Keratinocyte (primary cell): ENCODE measurements at regions not wholly inside any gene's neighbourhood (a gene's known extent, or its start where the extent isn't known, plus 50 kb on each side); places are given as distances from the start of the nearest gene placed in this dataset.

Source experiments
- DNase-seq: peaks from one replicate; pipeline ENCODE4 v3.0.0-alpha.2; 2011; ENCODE audit warnings: low read depth, missing footprints, low spot score
- FAIRE-seq: peaks from 2 replicates; lab custom pipeline; 2011; peaks lifted over from hg19 to GRCh38; lab: Jason Lieb, UNC
- H2AFZ ChIP-seq: 2 replicates; pipeline ENCODE4 v1.6.0; 2012; ENCODE audit warnings: low read length, control low read depth, inconsistent platforms; ENCODE audit not compliant: control insufficient read depth
- H3K27ac ChIP-seq: 2 replicates; pipeline ENCODE4 v1.5.1; 2011; ENCODE audit warnings: low read length; ENCODE audit not compliant: control insufficient read depth, insufficient read depth
- H3K27me3 ChIP-seq: 3 replicates; pipeline ENCODE4 v1.6.0; 2011; ENCODE audit warnings: low read length; ENCODE audit not compliant: control insufficient read depth, insufficient read depth; ENCODE audit errors: extremely low read depth
- H3K36me3 ChIP-seq, 2 experiments: 2 replicates in 1 of 2; 3 replicates in 1 of 2; pipeline ENCODE4 v1.5.1; 2011; ENCODE audit warnings: low read length in 2 of 2, mild to moderate bottlenecking in 1 of 2; ENCODE audit not compliant: control insufficient read depth in 2 of 2, insufficient read depth in 2 of 2; ENCODE audit errors: extremely low read depth in 1 of 2
- H3K4me1 ChIP-seq: 3 replicates; pipeline ENCODE4 v1.5.1; 2011; ENCODE audit warnings: low read length; ENCODE audit not compliant: control insufficient read depth, insufficient read depth; ENCODE audit errors: extremely low read depth
- H3K4me2 ChIP-seq: 3 replicates; pipeline ENCODE4 v1.6.0; 2011; ENCODE audit warnings: low read depth, low read length; ENCODE audit not compliant: control insufficient read depth, insufficient read depth; ENCODE audit errors: extremely low read depth
- H3K4me3 ChIP-seq, 3 experiments: fragments of 200-600 bp in 1 of 3; sonication (generic) in 1 of 3; 2 replicates in 2 of 3; 3 replicates in 1 of 3; pipeline ENCODE4 v1.5.1; 2011 to 2016; ENCODE audit warnings: low read length in 3 of 3, mild to moderate bottlenecking in 3 of 3, control low read depth in 2 of 3, inconsistent platforms in 1 of 3, low read depth in 1 of 3, mixed read lengths in 1 of 3, mixed run types in 1 of 3, moderate library complexity in 1 of 3; ENCODE audit not compliant: control insufficient read depth in 2 of 3, insufficient read depth in 2 of 3; ENCODE audit errors: extremely low read depth in 1 of 3
- H3K79me2 ChIP-seq: 2 replicates; pipeline ENCODE4 v1.6.0; 2012; ENCODE audit warnings: low read length; ENCODE audit not compliant: control insufficient read depth, insufficient read depth
- H3K9ac ChIP-seq: 3 replicates; pipeline ENCODE4 v1.6.0; 2011; ENCODE audit warnings: low read length; ENCODE audit not compliant: control insufficient read depth, insufficient read depth; ENCODE audit errors: extremely low read depth
- H3K9me1 ChIP-seq: 3 replicates; pipeline ENCODE4 v1.6.0; 2011; ENCODE audit warnings: low read length; ENCODE audit not compliant: control insufficient read depth, insufficient read depth; ENCODE audit errors: extremely low read depth
- H3K9me3 ChIP-seq: 2 replicates; pipeline ENCODE4 v1.5.1; 2012; ENCODE audit warnings: low read depth, low read length; ENCODE audit not compliant: control insufficient read depth
- H4K20me1 ChIP-seq: 3 replicates; pipeline ENCODE4 v1.6.0; 2011; ENCODE audit warnings: low read length; ENCODE audit not compliant: control insufficient read depth, insufficient read depth; ENCODE audit errors: extremely low read depth
- EZH2 ChIP-seq: IDR thresholded peaks from one replicate; pipeline ENCODE4 v1.6.1; 2012; ENCODE audit warnings: inconsistent platforms, mild to moderate bottlenecking, low read length, moderate library complexity
- dilution Hi-C: fragments of 300-500 bp; cut with MboI; formaldehyde crosslinking; loops from one replicate; pipeline ENCODE4 v1.7.0; 2020; ENCODE audit warnings: low sequenced_read_pairs; ENCODE audit not compliant: extremely low pct_ligation_motif_present
- TF ChIP-seq, protein P1 (sequence below), 3 experiments: IDR thresholded peaks in 1 of 3; conservative IDR thresholded peaks in 1 of 3; optimal IDR thresholded peaks in 1 of 3; 2 replicates in 2 of 3; 3 replicates in 1 of 3; pipeline versions ENCODE3 to v1.5.1; 2011; ENCODE audit warnings: low read length in 3 of 3, mild to moderate bottlenecking in 3 of 3, moderate library complexity in 2 of 3, control low read depth in 1 of 3, inconsistent platforms in 1 of 3; ENCODE audit not compliant: insufficient read depth in 2 of 3; ENCODE audit errors: extremely low read depth in 1 of 3

DNA sequence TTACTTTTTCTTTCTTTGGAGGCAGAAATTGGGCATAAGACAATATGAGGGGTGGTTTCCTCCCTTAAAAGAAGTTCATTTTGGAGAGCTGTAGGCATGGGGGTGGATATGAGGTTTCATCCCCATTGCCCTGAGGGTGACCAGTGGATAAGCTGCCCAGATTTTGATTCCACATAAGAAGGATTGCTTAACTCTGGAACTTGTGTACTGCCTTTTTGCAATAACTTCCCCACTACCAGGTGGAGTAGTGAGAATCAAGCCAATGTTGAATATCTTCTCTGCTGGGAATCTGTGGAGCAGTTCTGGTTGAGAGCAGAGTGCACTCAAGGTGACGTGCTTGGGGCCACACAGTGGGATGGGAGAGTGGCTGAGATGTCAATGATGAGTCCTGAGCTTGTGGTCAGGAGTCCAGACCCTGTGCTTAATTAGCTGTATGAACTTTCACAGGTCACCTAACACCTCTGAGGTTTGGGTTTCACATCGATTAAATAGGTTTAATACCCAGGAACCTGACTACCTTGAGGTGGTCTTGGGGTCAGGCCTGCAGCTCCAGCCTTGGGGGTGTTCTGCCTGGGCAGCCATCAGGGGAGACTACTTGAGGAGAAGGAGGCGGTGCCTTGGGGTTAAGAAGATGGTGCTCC is 152.9 kb downstream of the FCRL5 start:
- TF ChIP-seq, protein P1, sequence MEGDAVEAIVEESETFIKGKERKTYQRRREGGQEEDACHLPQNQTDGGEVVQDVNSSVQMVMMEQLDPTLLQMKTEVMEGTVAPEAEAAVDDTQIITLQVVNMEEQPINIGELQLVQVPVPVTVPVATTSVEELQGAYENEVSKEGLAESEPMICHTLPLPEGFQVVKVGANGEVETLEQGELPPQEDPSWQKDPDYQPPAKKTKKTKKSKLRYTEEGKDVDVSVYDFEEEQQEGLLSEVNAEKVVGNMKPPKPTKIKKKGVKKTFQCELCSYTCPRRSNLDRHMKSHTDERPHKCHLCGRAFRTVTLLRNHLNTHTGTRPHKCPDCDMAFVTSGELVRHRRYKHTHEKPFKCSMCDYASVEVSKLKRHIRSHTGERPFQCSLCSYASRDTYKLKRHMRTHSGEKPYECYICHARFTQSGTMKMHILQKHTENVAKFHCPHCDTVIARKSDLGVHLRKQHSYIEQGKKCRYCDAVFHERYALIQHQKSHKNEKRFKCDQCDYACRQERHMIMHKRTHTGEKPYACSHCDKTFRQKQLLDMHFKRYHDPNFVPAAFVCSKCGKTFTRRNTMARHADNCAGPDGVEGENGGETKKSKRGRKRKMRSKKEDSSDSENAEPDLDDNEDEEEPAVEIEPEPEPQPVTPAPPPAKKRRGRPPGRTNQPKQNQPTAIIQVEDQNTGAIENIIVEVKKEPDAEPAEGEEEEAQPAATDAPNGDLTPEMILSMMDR (optimal IDR thresholded peaks at IDR 0.05 in 1 of 3, IDR thresholded peaks at IDR 0.05 in 1 of 3, conservative IDR thresholded peaks at IDR 0.05 in 1 of 3; ENCODE audit: extremely low read depth in 1 of 3, insufficient read depth in 2 of 3, low read length in 3 of 3), result no peak
- TF ChIP-seq EZH2, result no peak
- no peak for FAIRE-seq
- dilution Hi-C loops, result no loop called here
- Histone ChIP-seq H3K4me1 (no peaks in the 10 kb centered on the region), H3K9me3 (no peaks in the 10 kb centered on the region), H3K27me3 (no peaks in the 10 kb centered on the region), H3K4me2 (no peak overlapping the region), H2AFZ (no peak overlapping the region), H3K79me2 (no peaks in the 10 kb centered on the region), H3K4me3 (no peak overlapping the region), H3K9ac (no peak overlapping the region), H4K20me1 (no peaks in the 10 kb centered on the region), H3K9me1 (no peaks in the 10 kb centered on the region), H3K27ac (no peak overlapping the region), H3K36me3 (no peaks in the 10 kb centered on the region)
- DNase-seq, result no peak

DNA sequence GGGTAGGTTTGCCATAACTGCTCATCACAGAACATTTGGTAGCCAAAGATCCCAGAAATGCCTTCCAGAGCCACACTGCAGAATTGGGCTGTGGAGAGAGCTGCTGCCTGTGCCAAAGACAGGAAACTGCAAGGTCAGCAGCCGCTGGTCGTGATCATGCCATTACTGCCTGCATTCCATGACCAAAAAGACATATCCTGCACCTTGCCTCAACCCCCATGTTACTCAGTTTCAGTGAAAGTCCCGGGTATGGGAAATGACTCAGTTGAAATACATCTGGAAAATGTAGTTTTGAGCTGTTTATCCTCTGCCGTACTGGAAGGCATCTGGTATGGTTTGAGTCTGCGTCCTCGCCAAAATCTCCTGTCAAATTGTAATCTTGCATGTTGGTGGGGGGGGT is 161.7 kb downstream of the FCRL5 start:
- no peak overlapping the region for H3K27ac ChIP-seq
- DNase-seq, result no peak
- no peak overlapping the region for H2AFZ ChIP-seq
- TF ChIP-seq, protein P1 (optimal IDR thresholded peaks at IDR 0.05 in 1 of 3, IDR thresholded peaks at IDR 0.05 in 1 of 3, conservative IDR thresholded peaks at IDR 0.05 in 1 of 3; ENCODE audit: extremely low read depth in 1 of 3, insufficient read depth in 2 of 3, low read length in 3 of 3), result no peak
- no peak for TF ChIP-seq EZH2
- peak; percentile 97 for FAIRE-seq
- H3K79me2 ChIP-seq, result no peaks in the 10 kb centered on the region
- dilution Hi-C loops, result no loop called here
- H3K27me3 ChIP-seq, result no peaks in the 10 kb centered on the region
- no peak overlapping the region for H3K4me3 ChIP-seq
- no peaks in the 10 kb centered on the region for H4K20me1 ChIP-seq
- peaks cover 13% of the 10 kb centered on the region for H3K4me1 ChIP-seq
- H3K36me3 ChIP-seq, result no peaks in the 10 kb centered on the region
- H3K9me1 ChIP-seq, result no peaks in the 10 kb centered on the region
- no peaks in the 10 kb centered on the region for H3K9me3 ChIP-seq
- H3K9ac ChIP-seq, result no peak overlapping the region
- H3K4me2 ChIP-seq, result peak overlapping the region; percentile 44
